Calu3 (cell line): ENCODE measurements at regions not wholly inside any gene's neighbourhood (a gene's known extent, or its start where the extent isn't known, plus 50 kb on each side); places are given as distances from the start of the nearest gene placed in this dataset.

Experiments
- BruUV-seq: library from RNA; stranded (reverse); fragments of 400-500 nt; replicated peaks from 2 replicates; lab custom pipeline; 2021; lab: Mats Ljungman, UMichigan
- CTCF ChIA-PET: fragments of 300-600 bp; sonication (Branson Sonifier 250); formaldehyde crosslinking; loops from one replicate; lab custom pipeline; 2022; ENCODE audit warnings: antibody characterized with exemption; lab: Charles Lee
- DNase-seq: peaks from one replicate; pipeline ENCODE4 v3.0.0; 2022
- H3K27ac Mint-ChIP-seq: one replicate; pipeline ENCODE4 v1.8.0; 2022; ENCODE audit warnings: mixed read lengths; ENCODE audit not compliant: unreplicated experiment
- H3K27me3 Mint-ChIP-seq: one replicate; pipeline ENCODE4 v1.8.0; 2022; ENCODE audit warnings: mixed read lengths; ENCODE audit not compliant: unreplicated experiment
- H3K36me3 Mint-ChIP-seq: one replicate; pipeline ENCODE4 v1.8.0; 2022; ENCODE audit warnings: mild to moderate bottlenecking, moderate library complexity, mixed read lengths; ENCODE audit not compliant: insufficient read depth, unreplicated experiment
- H3K4me1 Mint-ChIP-seq: one replicate; pipeline ENCODE4 v1.8.0; 2022; ENCODE audit warnings: mild to moderate bottlenecking, low read depth, mixed read lengths; ENCODE audit not compliant: unreplicated experiment
- H3K4me3 Mint-ChIP-seq: one replicate; pipeline ENCODE4 v1.8.0; 2022; ENCODE audit warnings: mild to moderate bottlenecking, low read depth, moderate library complexity, mixed read lengths; ENCODE audit not compliant: unreplicated experiment
- H3K9me3 Mint-ChIP-seq: one replicate; pipeline ENCODE4 v1.8.0; 2022; ENCODE audit warnings: low read depth, mixed read lengths; ENCODE audit not compliant: unreplicated experiment
- intact Hi-C: fragments of 100-400 bp; cut with micrococcal nuclease; formaldehyde crosslinking; loops from one replicate; pipeline ENCODE4 v1.10.0; 2022; ENCODE audit not compliant: unreplicated experiment
- TF ChIP-seq, protein P1 (sequence below): fragments of 200-600 bp; IDR thresholded peaks from one replicate; pipeline ENCODE4 v1.8.0; 2022; ENCODE audit warnings: antibody characterized with exemption; ENCODE audit not compliant: unreplicated experiment

- Mint-ChIP-seq H3K4me3 (no peak overlapping the region), H3K4me1 (peaks cover 4% of the 10 kb centered on the region), H3K27ac (no peak overlapping the region), H3K36me3 (no peaks in the 10 kb centered on the region), H3K9me3 (no peaks in the 10 kb centered on the region), H3K27me3 (no peaks in the 10 kb centered on the region)
- no peak for DNase-seq
- CTCF ChIA-PET, result no interaction called here
- TF ChIP-seq, protein P1, sequence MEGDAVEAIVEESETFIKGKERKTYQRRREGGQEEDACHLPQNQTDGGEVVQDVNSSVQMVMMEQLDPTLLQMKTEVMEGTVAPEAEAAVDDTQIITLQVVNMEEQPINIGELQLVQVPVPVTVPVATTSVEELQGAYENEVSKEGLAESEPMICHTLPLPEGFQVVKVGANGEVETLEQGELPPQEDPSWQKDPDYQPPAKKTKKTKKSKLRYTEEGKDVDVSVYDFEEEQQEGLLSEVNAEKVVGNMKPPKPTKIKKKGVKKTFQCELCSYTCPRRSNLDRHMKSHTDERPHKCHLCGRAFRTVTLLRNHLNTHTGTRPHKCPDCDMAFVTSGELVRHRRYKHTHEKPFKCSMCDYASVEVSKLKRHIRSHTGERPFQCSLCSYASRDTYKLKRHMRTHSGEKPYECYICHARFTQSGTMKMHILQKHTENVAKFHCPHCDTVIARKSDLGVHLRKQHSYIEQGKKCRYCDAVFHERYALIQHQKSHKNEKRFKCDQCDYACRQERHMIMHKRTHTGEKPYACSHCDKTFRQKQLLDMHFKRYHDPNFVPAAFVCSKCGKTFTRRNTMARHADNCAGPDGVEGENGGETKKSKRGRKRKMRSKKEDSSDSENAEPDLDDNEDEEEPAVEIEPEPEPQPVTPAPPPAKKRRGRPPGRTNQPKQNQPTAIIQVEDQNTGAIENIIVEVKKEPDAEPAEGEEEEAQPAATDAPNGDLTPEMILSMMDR, result no peak
- no TSS peak for BruUV-seq
- intact Hi-C loops, result no loop called here
These were observed 120.9 kb downstream of the MN1 start for GRCh38 chr22:27680636-27681035.

- TF ChIP-seq, protein P1, result no peak
- intact Hi-C loops, result no loop called here
- no peaks in the 10 kb centered on the region for H3K36me3 Mint-ChIP-seq
- no peak for DNase-seq
- H3K27me3 Mint-ChIP-seq, result no peaks in the 10 kb centered on the region
- H3K4me3 Mint-ChIP-seq, result no peak overlapping the region
- peaks cover 8% of the 10 kb centered on the region for H3K4me1 Mint-ChIP-seq
- CTCF ChIA-PET, result no interaction called here
- H3K27ac Mint-ChIP-seq, result no peak overlapping the region
- no TSS peak for BruUV-seq
- no peaks in the 10 kb centered on the region for H3K9me3 Mint-ChIP-seq
These were observed 120.5 kb downstream of the MN1 start for GRCh38 chr22:27681037-27681436.

DNA sequence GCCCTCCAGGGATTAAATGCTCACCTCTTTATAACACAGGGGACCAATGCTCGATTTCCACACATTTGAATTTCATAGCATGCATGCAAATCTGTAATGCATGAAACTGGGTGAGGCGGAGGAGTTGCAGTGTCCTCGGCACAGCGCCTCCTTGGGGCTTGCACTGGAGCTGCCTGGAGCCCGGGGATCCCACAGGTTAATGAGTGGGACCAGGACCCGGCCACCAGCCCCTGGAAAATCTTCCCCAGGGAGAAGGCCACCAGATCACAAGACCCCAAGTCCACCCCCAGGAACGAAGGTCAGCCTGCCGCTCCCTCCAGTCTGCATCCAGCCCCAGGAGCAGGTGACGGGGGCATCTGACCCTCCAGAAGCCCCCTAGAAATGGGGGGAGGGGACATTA lies 119.1 kb downstream of the MN1 start:
- TF ChIP-seq, protein P1, result no peak
- Mint-ChIP-seq H3K27me3 (no peaks in the 10 kb centered on the region), H3K9me3 (no peaks in the 10 kb centered on the region), H3K4me3 (no peak overlapping the region), H3K4me1 (peaks cover 19% of the 10 kb centered on the region), H3K27ac (no peak overlapping the region), H3K36me3 (peaks cover 6% of the 10 kb centered on the region)
- intact Hi-C loops, result no loop called here
- no peak for DNase-seq
- no TSS peak for BruUV-seq
- CTCF ChIA-PET, result no interaction called here

DNA sequence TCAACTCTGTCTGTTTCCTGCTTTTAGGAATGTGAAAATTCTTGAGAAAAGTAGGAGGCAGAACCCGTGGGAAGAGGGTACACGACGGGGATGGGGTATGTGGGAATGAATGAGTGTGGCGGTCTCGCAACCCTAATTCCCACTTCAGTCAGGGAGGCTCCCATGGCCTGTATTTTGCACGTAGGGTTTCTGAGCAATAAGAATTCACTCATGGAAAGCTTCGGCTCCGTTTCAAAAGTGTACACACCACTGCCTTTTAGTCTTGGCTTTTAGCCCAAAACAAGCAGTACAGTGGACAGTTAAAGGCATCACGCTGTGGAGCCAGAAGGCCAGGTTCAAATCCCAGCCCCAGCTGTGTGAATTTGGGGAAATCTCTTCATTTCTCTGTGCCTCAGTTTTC lies 116.7 kb downstream of the MN1 start:
- H3K36me3 Mint-ChIP-seq, result peaks cover 6% of the 10 kb centered on the region
- CTCF ChIA-PET, result no interaction called here
- no peaks in the 10 kb centered on the region for H3K9me3 Mint-ChIP-seq
- no peak for DNase-seq
- no TSS peak for BruUV-seq
- no peak overlapping the region for H3K4me3 Mint-ChIP-seq
- intact Hi-C loops, result no loop called here
- H3K4me1 Mint-ChIP-seq, result peaks cover 19% of the 10 kb centered on the region
- TF ChIP-seq, protein P1, result no peak
- no peaks in the 10 kb centered on the region for H3K27me3 Mint-ChIP-seq
- H3K27ac Mint-ChIP-seq, result no peak overlapping the region
